PC-9 (cell line): ENCODE measurements at regions not wholly inside any gene's neighbourhood (a gene's known extent, or its start where the extent isn't known, plus 50 kb on each side); places are given as distances from the start of the nearest gene placed in this dataset.

Experiments used
- BruUV-seq: library from RNA; stranded (reverse); fragments of 400-500 nt; replicated peaks from 2 replicates; lab custom pipeline; 2021; lab: Mats Ljungman, UMichigan
- CTCF ChIA-PET: fragments of 300-600 bp; sonication (Branson Sonifier 250); formaldehyde crosslinking; loops from one replicate; lab custom pipeline; 2022; ENCODE audit warnings: antibody characterized with exemption; lab: Charles Lee
- POLR2A ChIA-PET: fragments of 300-600 bp; sonication (Branson Sonifier 250); formaldehyde crosslinking; loops from one replicate; lab custom pipeline; 2022; ENCODE audit warnings: antibody characterized with exemption; ENCODE audit not compliant: unreplicated experiment; lab: Charles Lee
- DNase-seq, 2 experiments: peaks; one replicate each; pipeline versions ENCODE4 v3.0.0 to v3.0.0-alpha.2; 2015 to 2022; ENCODE audit warnings: mixed read lengths in 1 of 2
- H2AFZ ChIP-seq: fragments of 200-600 bp; sonication (generic); 2 replicates; pipeline ENCODE4 v1.8.1; 2017; ENCODE audit warnings: antibody characterized with exemption
- H3F3A ChIP-seq: fragments of 200-600 bp; sonication (generic); 2 replicates; pipeline ENCODE4 v1.8.1; 2017; ENCODE audit warnings: antibody characterized with exemption, mild to moderate bottlenecking, low read depth; ENCODE audit not compliant: insufficient read depth
- H3K27ac ChIP-seq: fragments of 200-600 bp; sonication (generic); 2 replicates; pipeline ENCODE4 v1.6.1; 2016; ENCODE audit warnings: mixed run types
- H3K27me3 ChIP-seq: fragments of 200-600 bp; sonication (generic); 2 replicates; pipeline ENCODE4 v1.6.1; 2016; ENCODE audit warnings: low read depth, mixed run types; ENCODE audit not compliant: insufficient read depth
- H3K36me3 ChIP-seq: fragments of 200-600 bp; sonication (generic); 2 replicates; pipeline ENCODE4 v1.6.1; 2016; ENCODE audit warnings: low read depth, mixed run types
- H3K4me1 ChIP-seq: fragments of 200-600 bp; sonication (generic); replicated peaks from 2 replicates; pipeline ENCODE4 v1.6.1; 2016; ENCODE audit warnings: mixed run types; ENCODE audit not compliant: insufficient read depth
- H3K4me2 ChIP-seq: fragments of 200-600 bp; sonication (generic); 2 replicates; pipeline ENCODE4 v1.6.1; 2017; ENCODE audit warnings: mixed run types
- H3K4me3 ChIP-seq: fragments of 200-600 bp; sonication (generic); 2 replicates; pipeline ENCODE4 v1.6.1; 2016; ENCODE audit warnings: mixed run types
- H3K79me2 ChIP-seq: fragments of 200-600 bp; sonication (generic); 2 replicates; pipeline ENCODE4 v1.6.1; 2017; ENCODE audit warnings: low read depth, mixed run types
- H3K9me2 ChIP-seq: fragments of 200-600 bp; sonication (generic); 2 replicates; pipeline ENCODE4 v1.8.1; 2017; ENCODE audit warnings: mild to moderate bottlenecking; ENCODE audit not compliant: insufficient read depth
- H3K9me3 ChIP-seq: fragments of 200-600 bp; sonication (generic); 2 replicates; pipeline ENCODE4 v1.8.1; 2016; ENCODE audit warnings: low read depth; ENCODE audit not compliant: insufficient read depth
- H4K20me1 ChIP-seq: fragments of 200-600 bp; sonication (generic); 2 replicates; pipeline ENCODE4 v1.8.1; 2017; ENCODE audit not compliant: insufficient read depth
- CTCF ChIP-seq: fragments of 200-600 bp; sonication (generic); conservative IDR thresholded peaks from 2 replicates; pipeline ENCODE4 v1.6.1; 2017; ENCODE audit warnings: mixed run types, antibody characterized with exemption, mild to moderate bottlenecking, moderate library complexity
- EZH2 ChIP-seq: fragments of 200-600 bp; sonication (generic); IDR thresholded peaks from 2 replicates; pipeline ENCODE4 v1.8.0; 2017; ENCODE audit warnings: antibody characterized with exemption, low read depth
- intact Hi-C: fragments of 100-400 bp; cut with micrococcal nuclease; formaldehyde crosslinking; loops from one replicate; pipeline ENCODE4 v1.10.0; 2022; ENCODE audit not compliant: unreplicated experiment

GRCh38 chr13:62973804-62974203 lies 1558.2 kb upstream of the PCDH20 start:
- POLR2A ChIA-PET, result no interaction called here
- Histone ChIP-seq H2AFZ (no peak overlapping the region), H3K4me3 (no peak overlapping the region), H4K20me1 (no peaks in the 10 kb centered on the region), H3K36me3 (no peaks in the 10 kb centered on the region), H3F3A (no peaks in the 10 kb centered on the region), H3K9me2 (no peaks in the 10 kb centered on the region; the same call in 1 of the 2 replicates), H3K4me1 (no peaks in the 10 kb centered on the region), H3K9me3 (no peaks in the 10 kb centered on the region), H3K4me2 (no peak overlapping the region), H3K27ac (no peak overlapping the region), H3K79me2 (no peaks in the 10 kb centered on the region), H3K27me3 (no peaks in the 10 kb centered on the region)
- BruUV-seq, result no TSS peak
- CTCF ChIA-PET, result no interaction called here
- DNase-seq, result no peak
- TF ChIP-seq CTCF (no peak), EZH2 (no peak)
- intact Hi-C loops, result no loop called here

GRCh38 chr13:62964522-62964921 lies 1548.9 kb upstream of the PCDH20 start:
- Histone ChIP-seq H3K4me1 (no peaks in the 10 kb centered on the region), H3K9me3 (no peaks in the 10 kb centered on the region), H3K4me3 (no peak overlapping the region), H3K36me3 (no peaks in the 10 kb centered on the region), H3K27ac (no peak overlapping the region), H3K79me2 (no peaks in the 10 kb centered on the region), H3K4me2 (no peak overlapping the region), H3F3A (no peaks in the 10 kb centered on the region), H3K9me2 (no peaks in the 10 kb centered on the region), H4K20me1 (no peaks in the 10 kb centered on the region), H3K27me3 (no peaks in the 10 kb centered on the region), H2AFZ (no peak overlapping the region)
- no TSS peak for BruUV-seq
- TF ChIP-seq CTCF (no peak), EZH2 (no peak)
- ChIA-PET CTCF (no interaction called here), POLR2A (no interaction called here)
- DNase-seq, result no peak
- intact Hi-C loops, result no loop called here

- Histone ChIP-seq H3K4me3 (no peak overlapping the region), H3K4me1 (no peaks in the 10 kb centered on the region), H4K20me1 (no peaks in the 10 kb centered on the region), H3K9me2 (no peaks in the 10 kb centered on the region), H3K79me2 (no peaks in the 10 kb centered on the region), H3K27ac (no peak overlapping the region), H3F3A (no peaks in the 10 kb centered on the region), H3K4me2 (no peak overlapping the region), H3K9me3 (no peaks in the 10 kb centered on the region), H2AFZ (no peak overlapping the region), H3K36me3 (no peaks in the 10 kb centered on the region), H3K27me3 (no peaks in the 10 kb centered on the region)
- TF ChIP-seq CTCF (no peak), EZH2 (no peak)
- no TSS peak for BruUV-seq
- ChIA-PET CTCF (no interaction called here), POLR2A (no interaction called here)
- DNase-seq, result no peak
- intact Hi-C loops, result no loop called here
Observed at GRCh38 chr13:62960723-62961122, 1545.1 kb upstream of the PCDH20 start.
